ENCODE measurements at regions not wholly inside any gene's neighbourhood (a gene's known extent, or its start where the extent isn't known, plus 50 kb on each side); places are given as distances from the start of the nearest gene placed in this dataset.

- DNase-seq = no peak
Observed at GRCh38 chr1:29975036-29975694, 738.8 kb downstream of the PTPRU start.

GRCh38 chr1:29974316-29974724 is 738.0 kb downstream of the PTPRU start:
- peak; percentile 64 for DNase-seq

GRCh38 chr1:29973406-29973805 is 737.1 kb downstream of the PTPRU start:
- DNase-seq = no peak

GRCh38 chr1:29972421-29973053 is 736.2 kb downstream of the PTPRU start:
- no peak for DNase-seq

DNA sequence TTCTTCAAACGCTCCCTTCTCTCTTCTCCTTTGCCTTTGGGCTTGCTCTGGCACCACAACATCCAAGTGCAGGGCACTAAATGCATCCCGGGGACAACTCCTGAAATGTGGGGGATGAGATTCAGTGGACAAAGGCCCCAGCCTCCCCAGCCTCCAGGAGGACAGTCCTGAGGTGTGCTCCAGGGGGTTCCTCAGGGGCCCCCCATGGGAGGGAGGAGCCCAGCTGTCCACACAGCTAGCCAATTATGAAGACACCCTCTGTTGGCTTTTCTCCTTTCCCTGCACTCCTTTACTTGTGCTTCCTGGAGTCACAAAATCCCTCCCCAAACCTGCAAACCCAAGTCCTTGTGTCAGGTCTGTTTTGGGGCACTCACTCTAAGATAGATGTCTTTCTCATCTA is 735.4 kb downstream of the PTPRU start:
- DNase-seq = no peak

DNA sequence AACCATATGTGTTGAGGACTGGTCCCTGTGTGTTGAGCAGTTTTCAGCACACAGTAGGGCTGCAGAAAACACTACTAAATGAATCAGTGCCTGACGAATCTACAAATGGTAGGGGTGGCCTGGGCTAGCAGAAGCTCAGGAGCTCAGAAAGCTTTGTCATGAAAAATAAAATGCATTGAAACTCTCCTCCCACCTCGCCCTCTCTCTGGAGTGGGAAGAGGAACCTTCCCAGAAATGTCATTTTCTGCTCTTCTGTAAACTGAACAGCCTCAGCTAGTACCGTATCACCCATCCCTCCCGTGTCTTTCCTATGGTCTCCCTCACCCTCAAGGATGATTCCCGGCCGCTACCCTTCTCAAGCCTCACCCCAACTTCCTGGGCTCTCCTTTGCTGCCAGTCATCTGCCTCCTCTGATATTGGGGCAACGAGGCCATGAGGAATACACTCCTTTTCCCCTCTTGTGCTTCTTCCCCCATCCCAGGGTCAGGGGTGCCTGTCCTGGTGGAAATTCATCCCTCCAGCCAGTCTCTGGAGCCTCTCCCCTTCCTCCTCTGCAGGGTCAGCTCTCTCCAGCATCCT is 734.5 kb downstream of the PTPRU start:
- DNase-seq = no peak

DNA sequence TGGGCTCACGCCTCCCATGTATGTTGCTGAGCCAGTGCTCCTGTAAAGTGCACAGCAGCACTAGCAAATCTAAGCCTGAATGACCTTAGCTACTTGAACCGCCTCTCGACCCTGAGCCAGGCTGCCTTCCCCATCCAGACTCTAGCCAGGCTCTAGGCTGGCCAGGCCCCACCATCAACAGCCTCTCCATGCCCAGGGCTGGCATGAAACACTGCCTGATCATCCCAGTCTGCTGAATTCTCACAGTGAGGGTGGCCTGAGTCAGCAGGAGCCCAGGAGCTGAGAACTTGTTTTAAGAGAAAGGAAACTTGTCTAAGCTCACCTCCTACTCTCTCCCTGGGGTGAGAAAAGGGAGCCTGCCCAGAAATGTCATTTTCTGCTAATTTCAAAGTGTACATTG is 733.3 kb downstream of the PTPRU start:
- DNase-seq = no peak

- DNase-seq = no peak
Observed at GRCh38 chr1:29967261-29967660, 730.9 kb downstream of the PTPRU start.

DNA sequence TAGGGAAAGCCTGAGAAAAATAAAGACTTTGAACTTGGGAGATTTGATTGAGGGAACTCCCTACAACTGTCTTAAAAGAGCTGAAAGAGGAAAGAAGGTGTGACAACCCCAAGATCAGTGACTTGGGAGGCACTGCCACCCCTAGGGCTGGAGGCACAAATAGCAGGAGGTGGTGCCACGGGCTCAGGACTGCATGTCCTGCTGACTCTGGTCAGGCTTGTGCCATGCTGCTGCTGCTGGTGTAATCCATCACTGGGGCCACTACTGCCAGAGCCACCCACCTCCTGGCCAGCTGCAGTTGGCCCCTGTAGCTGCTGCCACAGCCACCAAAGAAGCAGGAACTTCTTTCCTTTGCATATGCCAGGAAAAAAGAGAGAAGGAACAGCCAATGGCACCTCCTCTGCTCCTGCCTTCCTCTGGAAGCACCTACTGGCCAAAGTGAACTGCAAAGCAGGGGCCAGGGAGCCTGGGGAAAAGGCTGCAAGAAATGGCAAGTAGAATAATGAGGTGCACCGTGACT is 730.3 kb downstream of the PTPRU start:
- DNase-seq = no peak

- DNase-seq = no peak
Observed at GRCh38 chr1:29964718-29965533, 728.6 kb downstream of the PTPRU start.

DNA sequence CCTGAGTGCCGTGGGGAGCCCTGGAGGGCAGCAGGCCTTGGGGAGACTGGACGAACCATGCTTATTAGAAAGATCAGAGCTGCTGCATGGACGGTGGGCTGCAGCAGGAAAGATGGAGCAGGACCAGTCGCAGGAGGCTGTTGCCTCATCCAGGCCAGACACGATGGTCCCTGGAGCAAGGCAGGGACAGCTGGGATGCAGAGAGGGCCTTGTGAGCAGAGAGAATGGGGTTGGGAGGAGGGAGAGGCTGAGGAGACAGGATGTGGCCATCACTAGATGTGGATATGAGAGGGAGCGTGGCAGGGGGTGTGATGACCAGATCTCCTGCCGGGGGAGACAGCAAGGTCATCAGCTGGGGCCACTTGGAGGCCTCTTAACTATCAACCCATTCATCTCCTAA is 727.6 kb downstream of the PTPRU start:
- DNase-seq = no peak

DNA sequence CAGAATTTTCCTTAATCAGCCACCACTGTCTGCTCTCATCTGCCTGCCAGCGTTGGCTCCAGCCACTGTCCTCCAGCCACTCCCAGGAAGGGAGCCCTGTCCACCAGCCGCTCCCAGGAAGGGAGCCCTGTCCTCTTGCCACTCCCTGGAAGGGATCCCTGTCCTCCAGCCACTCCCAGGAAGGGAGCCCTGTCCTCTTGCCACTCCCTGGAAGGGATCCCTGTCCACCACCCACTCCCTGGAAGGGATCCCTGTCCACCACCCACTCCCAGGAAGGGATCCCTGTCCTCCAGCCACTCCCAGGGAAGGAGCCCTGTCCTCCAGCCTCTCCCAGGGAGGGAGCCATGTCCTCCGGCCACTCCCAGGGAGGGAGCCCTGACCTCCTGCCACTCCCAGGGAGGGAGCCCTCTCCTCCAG is 726.5 kb downstream of the PTPRU start:
- no peak for DNase-seq

DNA sequence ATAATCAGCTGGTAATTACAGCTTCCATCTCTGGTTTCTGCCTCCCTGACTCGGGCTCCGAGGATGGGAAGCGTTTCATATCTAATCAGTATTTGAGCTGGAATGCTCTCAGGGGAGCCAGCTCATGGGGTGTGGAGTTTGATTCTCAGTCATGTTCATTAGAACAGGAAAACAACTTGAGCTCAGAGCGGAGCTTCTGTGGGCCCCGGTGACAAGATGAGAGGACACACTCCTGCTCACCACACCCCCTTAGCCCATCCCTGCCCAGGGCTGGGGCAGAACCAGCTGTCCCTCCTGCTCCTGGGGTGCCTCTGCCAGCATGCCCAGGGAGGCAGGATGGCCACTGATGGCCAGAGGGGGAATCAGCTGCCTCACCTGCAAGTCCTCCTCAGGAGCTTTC is 726.0 kb downstream of the PTPRU start:
- no peak for DNase-seq

DNA sequence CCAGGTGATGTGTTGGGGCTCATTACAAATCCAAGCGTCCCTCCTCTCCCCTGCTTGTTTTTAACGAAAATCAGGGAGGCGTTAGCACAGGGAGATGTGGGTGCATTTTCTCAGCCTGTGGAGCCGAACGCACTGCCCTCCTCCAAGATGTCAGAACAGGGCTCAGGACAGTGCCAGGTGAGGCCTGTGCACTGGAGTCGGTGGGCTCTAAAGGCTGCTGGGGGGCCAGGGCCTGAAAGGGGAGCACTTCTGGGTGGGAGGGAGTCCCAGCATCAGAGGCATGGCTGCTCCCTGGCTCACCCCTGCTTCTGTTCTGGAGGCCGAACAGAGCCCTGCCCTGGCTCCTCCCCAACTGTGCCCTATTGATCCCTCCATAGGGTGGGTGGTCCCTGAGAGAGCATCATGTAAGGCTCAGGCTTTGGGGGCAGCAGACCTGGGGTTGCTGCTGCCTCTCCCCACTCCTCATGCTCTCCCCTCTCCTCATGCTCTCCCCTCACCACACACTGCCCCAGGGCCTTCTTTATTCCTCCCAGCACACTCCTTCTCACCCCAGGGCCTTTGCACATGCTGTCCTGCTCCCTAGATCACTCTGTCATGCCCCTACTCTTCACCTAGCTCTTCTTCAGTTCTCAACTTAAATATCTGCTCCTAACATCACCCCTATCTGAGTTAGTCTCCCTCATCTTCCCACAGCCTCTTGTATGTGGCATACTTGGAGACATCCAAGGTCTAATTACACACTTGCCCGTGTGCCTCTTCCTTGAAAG is 725.2 kb downstream of the PTPRU start:
- no peak for DNase-seq

GRCh38 chr1:29960876-29961275 is 724.6 kb downstream of the PTPRU start:
- no peak for DNase-seq

GRCh38 chr1:29960156-29960755 is 723.9 kb downstream of the PTPRU start:
- DNase-seq = no peak

DNA sequence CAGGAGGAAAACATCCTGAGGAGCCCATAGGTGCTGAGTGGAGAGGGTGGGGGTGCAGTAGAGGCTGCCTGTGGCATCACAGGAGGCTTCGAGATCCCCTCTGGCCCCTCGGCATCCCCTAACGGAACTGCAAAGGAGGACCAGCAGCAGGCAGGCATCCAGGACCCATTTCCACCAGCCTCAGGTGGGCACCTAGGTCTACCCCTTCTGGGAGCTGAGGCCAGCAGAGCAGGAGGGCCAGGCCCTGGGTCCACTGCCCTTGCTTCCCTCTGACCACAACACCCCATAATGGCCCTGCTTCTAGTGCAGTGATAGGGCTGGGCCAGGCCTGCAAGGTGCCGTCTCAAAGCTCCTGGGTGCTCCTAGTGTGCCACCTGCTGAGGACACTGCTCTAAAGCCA is 723.0 kb downstream of the PTPRU start:
- no peak for DNase-seq

GRCh38 chr1:29958271-29958670 is 721.9 kb downstream of the PTPRU start:
- no peak for DNase-seq

DNA sequence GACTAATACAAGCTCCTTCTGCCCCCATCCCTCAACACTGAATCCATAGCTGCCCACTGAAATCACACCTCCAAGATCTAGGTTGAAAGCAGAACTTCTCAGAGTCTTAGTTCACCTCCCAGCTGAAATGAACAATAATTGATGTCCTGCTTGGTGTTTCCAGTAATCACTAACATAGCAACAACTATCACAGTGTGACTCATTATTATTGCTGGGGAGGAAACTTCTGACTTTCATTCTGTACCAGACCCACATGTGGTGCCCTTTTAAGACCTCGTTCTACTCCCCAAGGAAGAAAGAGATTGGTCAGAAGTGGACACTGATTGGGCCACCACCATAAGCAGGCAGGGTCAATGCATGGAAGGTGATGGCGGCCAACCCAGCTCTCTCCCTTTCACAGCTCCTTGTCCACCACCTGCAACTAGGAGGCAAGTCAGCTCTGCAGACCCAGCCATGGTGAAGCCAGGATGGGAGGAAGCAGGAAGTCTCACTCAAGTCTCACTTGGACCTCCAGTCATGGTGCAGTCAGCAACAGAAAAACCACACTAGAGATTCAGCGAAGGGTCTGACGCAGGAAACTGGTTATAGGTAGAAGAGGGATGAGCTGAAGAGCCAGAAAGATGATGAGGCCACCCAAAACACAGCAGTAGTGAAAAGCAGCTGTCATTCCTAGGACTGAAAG is 720.2 kb downstream of the PTPRU start:
- no peak for DNase-seq

- DNase-seq = no peak
Observed at GRCh38 chr1:29954591-29954990, 718.3 kb downstream of the PTPRU start.

DNA sequence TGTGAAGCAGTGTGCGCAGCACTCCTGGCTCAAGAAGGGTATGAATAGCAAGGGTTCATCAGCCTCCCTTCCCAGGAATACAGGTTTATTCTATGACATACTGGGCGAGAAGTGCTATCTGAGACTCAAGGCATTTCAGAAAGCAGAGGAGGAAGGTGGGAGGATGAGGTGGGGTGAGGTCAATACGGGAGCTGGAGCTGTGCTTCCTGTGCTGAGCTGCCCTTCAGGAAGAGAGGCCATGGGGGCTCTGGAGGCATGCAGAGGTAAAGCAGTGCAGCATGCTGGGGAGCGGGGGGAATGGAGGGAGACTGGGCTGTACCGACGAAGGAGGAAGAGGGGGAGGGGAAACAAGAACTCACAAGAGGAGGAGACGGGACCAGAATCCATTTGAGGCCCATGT is 717.6 kb downstream of the PTPRU start:
- DNase-seq = no peak

- no peak for DNase-seq
Observed at GRCh38 chr1:29949676-29950075, 713.4 kb downstream of the PTPRU start.
